ENCODE measurements at regions not wholly inside any gene's neighbourhood (a gene's known extent, or its start where the extent isn't known, plus 50 kb on each side); places are given as distances from the start of the nearest gene placed in this dataset.
"Not testable (repeated sequence)": the region's sequence is repeated elsewhere in the genome, so short reads cannot be mapped to it uniquely, and the experiment has no call there.

DNA sequence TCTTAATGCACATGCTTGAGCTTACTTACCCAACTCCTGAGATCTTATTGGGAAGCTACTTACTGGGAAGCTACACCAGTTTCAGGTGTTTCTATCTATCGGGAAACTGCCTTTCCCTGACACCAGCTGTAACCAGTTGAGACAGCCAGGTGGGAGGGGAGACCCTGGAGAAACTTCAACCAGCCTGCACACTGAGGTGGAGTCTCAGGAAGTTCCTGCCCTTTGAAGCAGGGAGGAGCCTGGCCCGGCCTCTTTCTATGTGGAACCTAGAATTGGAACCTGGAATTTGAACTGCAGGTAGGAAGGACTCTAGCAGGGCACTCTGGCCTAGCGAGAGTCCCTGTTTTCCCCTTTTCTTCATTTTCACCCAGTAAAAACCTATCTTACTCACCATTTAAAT lies 425.8 kb upstream of the PABPC4L start:
- Histone ChIP-seq H3K27me3 (replicated peaks; ENCODE audit: insufficient read depth) (no peaks in the 10 kb centered on the region), H3K36me3 (ENCODE audit: low read depth) (no peaks in the 10 kb centered on the region), H3K27ac (no peak overlapping the region), H3F3A (ENCODE audit: insufficient read depth) (no peaks in the 10 kb centered on the region), H3K4me3 (no peak overlapping the region), H4K20me1 (ENCODE audit: insufficient read depth) (no peaks in the 10 kb centered on the region), H3K9me2 (ENCODE audit: insufficient read depth) (no peaks in the 10 kb centered on the region), H3K9me3 (ENCODE audit: low read depth) (no peaks in the 10 kb centered on the region), H3K79me2 (ENCODE audit: insufficient read depth) (no peaks in the 10 kb centered on the region), H3K4me1 (ENCODE audit: insufficient read depth) (no peaks in the 10 kb centered on the region), H3K9ac (no peak overlapping the region), H3K4me2 (ENCODE audit: unreplicated experiment) (no peak overlapping the region), H2AFZ (no peak overlapping the region)
- DNase-seq, result no peak
- in situ Hi-C loops (cut with MboI), result no loop called here
- TF ChIP-seq EZH2 (IDR thresholded peaks at IDR 0.05; ENCODE audit: insufficient read depth, poor library complexity, severe bottlenecking) (no peak), EZH2phosphoT487 (IDR thresholded peaks at IDR 0.05; ENCODE audit: insufficient read depth, low read depth) (no peak)
- WGBS, 2 experiments (ENCODE audit: low coverage in 1 of 2, low lambda C conversion rate in 2 of 2, missing lambda C conversion rate in 2 of 2), result 28% methylated on average over 3 of the region's 3 CpGs

DNA sequence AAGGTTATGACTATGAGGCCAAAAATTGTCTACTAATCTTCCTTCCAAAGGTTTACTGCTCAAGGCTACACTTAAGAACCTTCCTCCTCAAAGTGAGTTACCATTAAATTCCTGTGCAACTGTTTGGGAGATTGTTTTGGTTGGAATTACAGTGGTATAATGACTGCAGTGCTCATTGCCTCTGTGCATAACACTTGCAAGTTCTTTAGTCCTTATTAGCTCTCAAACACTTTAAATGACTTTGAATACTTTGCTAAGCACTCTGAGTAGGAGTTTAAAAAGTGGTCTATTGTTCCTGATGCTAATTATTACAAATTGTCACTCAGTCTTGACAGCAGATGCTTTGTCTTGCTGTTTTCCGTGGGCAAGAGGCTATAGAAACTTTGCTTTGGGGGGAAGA lies 422.8 kb upstream of the PABPC4L start:
- H3K4me2 ChIP-seq (ENCODE audit: unreplicated experiment), result no peak overlapping the region
- no peak overlapping the region for H3K27ac ChIP-seq
- H3K36me3 ChIP-seq (ENCODE audit: low read depth), result no peaks in the 10 kb centered on the region
- no peaks in the 10 kb centered on the region for H3K79me2 ChIP-seq (ENCODE audit: insufficient read depth)
- no peak for DNase-seq
- no peak overlapping the region for H3K9ac ChIP-seq
- H3F3A ChIP-seq (ENCODE audit: insufficient read depth), result no peaks in the 10 kb centered on the region
- in situ Hi-C loops (cut with MboI), result no loop called here
- H3K27me3 ChIP-seq (replicated peaks; ENCODE audit: insufficient read depth), result no peaks in the 10 kb centered on the region
- 2 to 10% methylated on average over 1 of the region's 1 CpG for WGBS, 2 experiments (ENCODE audit: low coverage in 1 of 2, low lambda C conversion rate in 2 of 2, missing lambda C conversion rate in 2 of 2)
- no peaks in the 10 kb centered on the region for H3K9me3 ChIP-seq (ENCODE audit: low read depth)
- no peak overlapping the region for H3K4me3 ChIP-seq
- no peak overlapping the region for H2AFZ ChIP-seq
- H4K20me1 ChIP-seq (ENCODE audit: insufficient read depth), result no peaks in the 10 kb centered on the region
- no peaks in the 10 kb centered on the region for H3K9me2 ChIP-seq (ENCODE audit: insufficient read depth)
- TF ChIP-seq EZH2phosphoT487 (IDR thresholded peaks at IDR 0.05; ENCODE audit: insufficient read depth, low read depth) (no peak), EZH2 (IDR thresholded peaks at IDR 0.05; ENCODE audit: insufficient read depth, poor library complexity, severe bottlenecking) (no peak)
- H3K4me1 ChIP-seq (ENCODE audit: insufficient read depth), result no peaks in the 10 kb centered on the region

DNA sequence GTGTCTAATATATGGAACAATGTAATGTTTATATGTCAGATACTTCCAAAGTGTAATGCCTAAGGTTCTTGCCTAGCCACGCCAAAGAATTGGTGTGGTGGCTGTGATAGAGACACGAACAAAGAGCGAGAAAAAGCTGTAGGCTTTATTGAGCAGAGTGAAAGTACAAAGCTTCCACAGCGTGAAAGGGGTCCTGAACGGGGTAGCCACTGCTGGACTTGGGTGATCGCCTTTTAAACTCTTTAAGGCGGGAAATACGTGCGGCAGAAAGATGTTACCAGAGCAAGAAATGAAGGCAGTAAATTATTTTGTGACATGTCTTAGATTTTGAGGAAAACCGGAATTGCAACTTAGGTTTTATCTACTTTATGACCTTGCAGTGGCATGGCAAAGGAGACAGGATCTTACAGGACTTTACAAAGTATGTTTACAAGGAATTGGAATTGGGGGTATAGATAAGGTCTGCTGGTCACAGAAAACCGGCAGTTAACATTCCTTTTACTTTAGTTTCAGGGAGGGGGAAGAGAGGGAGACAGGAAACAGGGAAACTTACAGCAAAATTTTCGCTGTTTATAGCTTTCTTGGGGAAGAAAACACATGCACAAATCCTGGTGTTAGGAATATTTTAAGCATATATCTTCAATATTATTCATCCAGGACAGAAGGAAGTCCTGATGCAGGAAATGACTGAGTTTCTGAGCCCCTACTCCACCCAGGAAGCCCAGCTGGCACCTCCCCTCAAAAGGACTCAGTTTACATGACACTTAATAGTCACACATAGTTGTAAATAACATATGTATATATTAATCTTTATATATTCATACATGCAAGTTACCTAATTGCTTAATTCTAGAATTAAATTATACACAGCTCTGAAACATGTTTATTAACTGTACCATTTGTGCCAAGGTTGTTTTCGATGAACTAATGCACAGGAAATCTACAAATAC lies 421.3 kb upstream of the PABPC4L start:
- H3K9ac ChIP-seq; H3K4me3 ChIP-seq; in situ Hi-C loops (cut with MboI); H3K9me2 ChIP-seq (ENCODE audit: insufficient read depth); H4K20me1 ChIP-seq (ENCODE audit: insufficient read depth); H3K36me3 ChIP-seq (ENCODE audit: low read depth); H3F3A ChIP-seq (ENCODE audit: insufficient read depth); H3K4me2 ChIP-seq (ENCODE audit: unreplicated experiment); H3K79me2 ChIP-seq (ENCODE audit: insufficient read depth); H3K27ac ChIP-seq; H3K4me1 ChIP-seq (ENCODE audit: insufficient read depth); H3K27me3 ChIP-seq (replicated peaks; ENCODE audit: insufficient read depth); H3K9me3 ChIP-seq (ENCODE audit: low read depth); DNase-seq; H2AFZ ChIP-seq: not testable (repeated sequence)
- WGBS, 2 experiments (ENCODE audit: low coverage in 1 of 2, low lambda C conversion rate in 2 of 2, missing lambda C conversion rate in 2 of 2), result 35 to 38% methylated on average over 13 of the region's 13 CpGs

DNA sequence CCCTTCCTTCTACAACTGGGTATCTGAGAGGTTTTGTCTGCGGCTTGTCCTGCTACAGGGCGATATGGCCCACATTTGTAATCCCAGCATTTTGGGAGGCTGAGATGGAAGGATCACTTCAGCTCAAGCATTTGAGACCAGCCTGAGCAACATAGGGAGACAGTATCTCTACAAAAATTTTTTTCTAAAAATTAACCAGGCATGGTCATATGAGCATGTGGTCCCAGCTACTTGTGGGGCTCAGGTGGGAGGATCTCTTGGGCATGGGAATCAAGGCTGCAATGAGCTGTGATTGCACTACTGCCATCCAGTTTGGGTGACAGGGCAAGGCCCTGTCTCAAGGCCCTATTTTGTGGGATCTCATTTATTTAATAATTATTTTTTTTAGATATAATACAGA lies 420.6 kb upstream of the PABPC4L start:
- WGBS, 2 experiments (ENCODE audit: low coverage in 1 of 2, low lambda C conversion rate in 2 of 2, missing lambda C conversion rate in 2 of 2), result 67 to 77% methylated on average over 2 of the region's 2 CpGs
- Histone ChIP-seq H3K36me3 (ENCODE audit: low read depth) (no peaks in the 10 kb centered on the region), H3K4me1 (ENCODE audit: insufficient read depth) (no peaks in the 10 kb centered on the region), H3K9ac (no peak overlapping the region), H3F3A (ENCODE audit: insufficient read depth) (no peaks in the 10 kb centered on the region), H3K27me3 (replicated peaks; ENCODE audit: insufficient read depth) (no peaks in the 10 kb centered on the region), H4K20me1 (ENCODE audit: insufficient read depth) (no peaks in the 10 kb centered on the region), H3K4me2 (ENCODE audit: unreplicated experiment) (no peak overlapping the region), H3K9me3 (ENCODE audit: low read depth) (no peaks in the 10 kb centered on the region), H3K79me2 (ENCODE audit: insufficient read depth) (no peaks in the 10 kb centered on the region), H3K27ac (no peak overlapping the region), H3K9me2 (ENCODE audit: insufficient read depth) (no peaks in the 10 kb centered on the region), H3K4me3 (no peak overlapping the region), H2AFZ (no peak overlapping the region)
- in situ Hi-C loops (cut with MboI), result no loop called here
- no peak for DNase-seq
- TF ChIP-seq EZH2 (IDR thresholded peaks at IDR 0.05; ENCODE audit: insufficient read depth, poor library complexity, severe bottlenecking) (no peak), EZH2phosphoT487 (IDR thresholded peaks at IDR 0.05; ENCODE audit: insufficient read depth, low read depth) (no peak)

DNA sequence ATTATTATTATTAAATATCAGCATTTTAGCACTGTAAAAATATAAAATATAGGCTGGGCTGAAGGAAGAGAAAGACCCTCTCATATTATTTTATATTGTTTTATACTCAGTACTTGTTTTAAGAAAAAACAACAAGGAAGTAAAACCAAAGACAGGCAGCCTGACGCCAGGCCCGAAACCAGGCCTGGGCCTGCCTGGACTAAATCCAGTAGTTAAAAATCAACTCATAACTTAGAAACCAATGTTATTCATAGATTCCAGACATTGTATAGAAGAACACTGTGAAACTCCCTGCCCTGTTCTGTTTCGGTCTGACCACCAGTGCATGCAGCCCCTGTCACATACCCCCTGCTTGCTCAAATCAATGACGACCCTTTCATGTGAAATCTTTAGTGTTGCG lies 420.1 kb upstream of the PABPC4L start:
- DNase-seq; H3F3A ChIP-seq (ENCODE audit: insufficient read depth); H3K36me3 ChIP-seq (ENCODE audit: low read depth); H2AFZ ChIP-seq; H3K9me3 ChIP-seq (ENCODE audit: low read depth); H3K79me2 ChIP-seq (ENCODE audit: insufficient read depth); in situ Hi-C loops (cut with MboI); H3K9me2 ChIP-seq (ENCODE audit: insufficient read depth); H3K4me1 ChIP-seq (ENCODE audit: insufficient read depth); H3K4me3 ChIP-seq; H3K27ac ChIP-seq; H3K4me2 ChIP-seq (ENCODE audit: unreplicated experiment); H3K9ac ChIP-seq; H4K20me1 ChIP-seq (ENCODE audit: insufficient read depth); H3K27me3 ChIP-seq (replicated peaks; ENCODE audit: insufficient read depth): not testable (repeated sequence)
- WGBS, 2 experiments (ENCODE audit: low coverage in 1 of 2, low lambda C conversion rate in 2 of 2, missing lambda C conversion rate in 2 of 2), result 25 to 35% methylated on average over 5 of the region's 5 CpGs

All from GM23248 (cell line).